Frontal cortex (tissue), 3 donors: ENCODE measurements at regions not wholly inside any gene's neighbourhood (a gene's known extent, or its start where the extent isn't known, plus 50 kb on each side); places are given as distances from the start of the nearest gene placed in this dataset.

Source experiments
- DNase-seq, 2 donors: peaks; one replicate each; pipeline ENCODE4 v3.0.0; 2012; ENCODE audit warnings: low spot score in 2 of 2
- FAIRE-seq: peaks from 2 replicates; lab custom pipeline; 2012; peaks lifted over from hg19 to GRCh38; lab: Jason Lieb, UNC
- donor health status: control.
- donor health status: control.
- donor health status: control.

GRCh38 chr3:68088216-68088615 lies 433.8 kb upstream of the SUCLG2 start:
- DNase-seq = no peak
- FAIRE-seq = no peak

- FAIRE-seq (no peak), DNase-seq (no peak)
Measured at GRCh38 chr3:68072062-68072461, 417.6 kb upstream of the SUCLG2 start.

DNA sequence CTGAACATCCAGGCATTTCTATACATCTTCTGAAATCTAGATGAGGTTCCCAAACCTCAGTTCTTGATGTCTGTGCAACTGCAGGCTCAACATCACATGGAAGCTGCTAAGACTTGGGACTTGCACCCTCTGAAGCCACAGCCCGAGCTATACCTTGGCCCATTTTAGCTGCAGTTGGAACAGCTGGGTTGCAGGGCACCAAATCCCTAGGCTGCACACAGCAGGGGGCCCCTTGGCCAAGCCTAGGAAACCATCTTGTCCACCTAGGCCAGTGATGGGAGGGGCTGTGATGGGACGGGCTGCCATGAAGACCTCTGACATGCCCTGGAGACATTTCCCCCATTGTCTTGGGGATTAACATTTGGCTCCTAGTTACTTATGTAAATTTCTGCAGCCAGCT lies 415.8 kb upstream of the SUCLG2 start:
- FAIRE-seq = no peak
- no peak for DNase-seq

DNA sequence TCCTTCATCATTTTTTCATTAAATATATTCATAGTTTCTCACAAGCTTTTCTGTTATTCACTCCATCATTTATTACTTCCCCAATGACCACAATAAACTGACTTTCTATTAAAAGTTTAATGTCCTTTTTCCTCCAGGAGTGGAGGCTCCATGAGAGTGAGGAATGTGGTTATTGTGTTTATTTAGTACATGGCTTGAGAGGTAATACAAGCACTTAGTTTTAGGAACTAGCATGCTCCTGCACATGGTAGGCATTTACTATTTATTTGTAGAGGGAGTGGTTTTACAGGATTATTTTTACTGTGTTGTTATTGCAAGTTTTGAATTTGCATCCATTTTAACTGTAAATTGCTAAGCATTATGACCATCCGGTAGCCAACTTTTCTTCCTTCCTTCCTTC lies 412.9 kb upstream of the SUCLG2 start:
- FAIRE-seq = no peak
- no peak for DNase-seq

- FAIRE-seq (no peak), DNase-seq (no peak)
Measured at GRCh38 chr3:68062926-68063325, 408.5 kb upstream of the SUCLG2 start.

DNA sequence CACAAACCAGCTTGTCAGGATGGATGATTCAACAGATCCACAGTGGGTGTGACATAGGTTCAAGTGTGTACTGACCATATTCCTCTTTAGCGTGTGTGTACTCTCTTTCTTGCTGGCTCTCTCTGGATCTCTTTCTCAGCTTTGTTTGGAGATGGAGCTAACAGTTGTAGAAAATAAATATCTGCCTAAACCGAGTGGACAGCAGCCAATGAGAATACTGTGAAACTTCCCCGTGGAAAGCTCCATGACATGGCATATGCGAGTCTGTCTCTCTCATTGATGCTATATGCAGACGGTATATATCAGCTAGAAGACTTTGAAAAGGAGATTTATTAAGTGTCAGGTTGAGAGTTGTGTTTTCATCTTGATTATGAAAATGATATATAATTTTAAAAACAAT lies 406.5 kb upstream of the SUCLG2 start:
- no peak for FAIRE-seq
- DNase-seq = no peak

- FAIRE-seq (no peak), DNase-seq (no peak)
Measured at GRCh38 chr3:68060191-68060590, 405.8 kb upstream of the SUCLG2 start.

DNA sequence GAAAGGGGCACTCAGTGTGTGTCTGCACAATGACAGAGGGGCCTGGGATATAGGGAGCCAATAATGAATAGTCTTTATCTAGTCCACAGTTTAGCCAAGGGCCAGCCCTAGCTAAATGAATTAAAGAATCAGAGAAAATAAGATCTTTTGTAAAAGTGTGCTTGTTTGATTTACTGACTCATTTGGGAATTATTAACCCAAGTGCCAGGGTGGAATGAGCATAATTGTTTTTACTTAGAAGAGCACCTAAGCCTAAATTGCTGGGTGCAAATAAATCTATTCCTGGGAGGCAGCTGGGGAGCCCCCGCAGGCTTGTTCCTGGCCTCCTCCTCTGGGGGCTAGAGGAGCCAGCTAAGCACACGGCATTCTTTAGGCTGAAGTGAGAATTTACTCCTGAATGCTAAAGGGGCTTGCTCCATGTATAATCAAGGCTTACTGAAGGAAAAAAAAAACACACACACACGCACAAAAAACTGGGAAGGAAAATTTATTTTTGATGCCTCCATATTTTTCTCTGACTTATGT lies 405.3 kb upstream of the SUCLG2 start:
- DNase-seq (no peak), FAIRE-seq (no peak)

GRCh38 chr3:68057637-68058320 lies 403.4 kb upstream of the SUCLG2 start:
- DNase-seq (no peak), FAIRE-seq (no peak)

GRCh38 chr3:68056556-68056955 lies 402.1 kb upstream of the SUCLG2 start:
- DNase-seq (no peak), FAIRE-seq (no peak)

DNA sequence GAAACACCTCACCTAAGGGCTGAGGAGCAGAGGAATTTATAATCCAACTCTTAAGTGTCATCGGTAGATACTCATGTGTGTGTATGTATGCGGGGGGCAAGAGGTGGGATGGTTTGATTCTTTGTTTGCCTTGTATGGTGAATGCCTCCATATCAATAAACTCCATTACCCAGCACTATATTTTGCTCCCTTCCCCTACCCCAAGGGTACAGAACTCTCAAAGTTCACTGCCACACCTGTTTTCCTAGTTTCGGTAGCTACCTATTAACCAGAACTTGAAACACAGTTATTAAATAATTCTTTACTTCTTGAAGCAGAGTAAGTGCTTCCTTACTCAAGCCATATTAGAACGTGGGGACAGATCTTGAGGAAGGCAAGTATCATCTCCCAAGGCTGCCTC lies 400.8 kb upstream of the SUCLG2 start:
- DNase-seq (no peak), FAIRE-seq (no peak)

- DNase-seq = no peak
- no peak for FAIRE-seq
Measured at GRCh38 chr3:68049776-68050175, 395.4 kb upstream of the SUCLG2 start.

GRCh38 chr3:68045976-68046375 lies 391.6 kb upstream of the SUCLG2 start:
- no peak for DNase-seq

GRCh38 chr3:68033867-68034266 lies 379.5 kb upstream of the SUCLG2 start:
- FAIRE-seq (no peak), DNase-seq (no peak)

More at GRCh38 chr3:68045976-68046375, 391.6 kb upstream of the SUCLG2 start:
- no peak for FAIRE-seq

DNA sequence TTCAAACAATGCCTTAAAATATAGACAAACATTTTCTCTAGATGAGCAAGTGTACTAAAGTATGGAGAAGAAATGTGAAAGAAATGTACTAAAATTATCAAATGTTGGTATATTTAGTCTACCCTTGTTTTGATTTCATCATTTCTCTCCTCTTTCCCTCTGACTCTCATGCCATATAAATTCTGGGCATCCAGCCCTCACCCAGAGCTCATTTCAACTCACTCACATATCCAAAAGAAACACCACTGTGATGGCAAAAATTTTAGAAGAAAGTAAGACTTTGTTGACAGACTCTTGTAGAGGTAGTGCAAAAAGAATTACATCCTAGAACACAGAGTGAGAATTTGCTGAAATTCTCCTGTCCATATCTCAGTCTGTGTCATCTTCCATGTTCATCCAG lies 377.8 kb upstream of the SUCLG2 start:
- FAIRE-seq (no peak), DNase-seq (no peak)

- no peak for DNase-seq
- no peak for FAIRE-seq
Measured at GRCh38 chr3:68025189-68025588, 370.8 kb upstream of the SUCLG2 start.

- FAIRE-seq (no peak), DNase-seq (no peak)
Measured at GRCh38 chr3:68019876-68020275, 365.5 kb upstream of the SUCLG2 start.

DNA sequence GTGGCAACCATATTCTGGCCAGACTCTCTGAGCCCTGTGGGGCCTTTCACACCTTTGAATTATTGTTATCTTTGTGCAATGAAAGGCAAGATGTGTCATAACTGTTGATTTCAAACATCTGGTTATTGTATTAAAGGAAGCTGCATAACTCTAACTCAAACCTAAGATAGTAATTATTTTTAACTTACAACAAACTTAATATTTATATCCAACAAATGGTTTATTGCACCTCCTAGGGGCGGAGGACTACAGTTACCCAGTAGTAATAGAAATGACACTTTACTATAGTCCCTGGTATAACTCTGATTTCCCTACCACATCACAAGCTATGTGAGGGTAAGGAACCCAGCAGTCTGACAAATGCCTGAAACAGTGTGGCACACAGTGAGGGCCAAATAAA lies 363.9 kb upstream of the SUCLG2 start:
- no peak for DNase-seq
- no peak for FAIRE-seq

GRCh38 chr3:68017069-68017468 lies 362.7 kb upstream of the SUCLG2 start:
- no peak for FAIRE-seq
- no peak for DNase-seq

DNA sequence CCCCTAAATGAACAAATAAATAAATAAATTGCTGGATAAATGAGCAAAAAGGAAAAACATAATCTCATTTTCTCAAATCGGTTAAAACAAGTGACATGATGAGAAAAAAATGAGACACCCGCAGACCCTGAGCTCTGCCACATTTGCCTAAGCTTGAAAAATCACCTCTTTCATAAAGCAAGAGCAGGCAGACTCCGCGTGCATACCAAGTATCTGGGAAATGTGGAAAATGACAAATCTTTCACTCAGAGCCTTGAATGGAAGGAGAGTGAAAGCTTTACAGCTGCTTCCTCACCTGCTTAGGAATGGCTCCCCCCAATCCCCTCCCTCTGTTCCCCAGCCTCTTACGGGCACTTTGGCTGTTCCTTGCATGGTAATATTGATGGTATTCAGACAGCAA lies 355.5 kb upstream of the SUCLG2 start:
- no peak for FAIRE-seq
- no peak for DNase-seq

DNA sequence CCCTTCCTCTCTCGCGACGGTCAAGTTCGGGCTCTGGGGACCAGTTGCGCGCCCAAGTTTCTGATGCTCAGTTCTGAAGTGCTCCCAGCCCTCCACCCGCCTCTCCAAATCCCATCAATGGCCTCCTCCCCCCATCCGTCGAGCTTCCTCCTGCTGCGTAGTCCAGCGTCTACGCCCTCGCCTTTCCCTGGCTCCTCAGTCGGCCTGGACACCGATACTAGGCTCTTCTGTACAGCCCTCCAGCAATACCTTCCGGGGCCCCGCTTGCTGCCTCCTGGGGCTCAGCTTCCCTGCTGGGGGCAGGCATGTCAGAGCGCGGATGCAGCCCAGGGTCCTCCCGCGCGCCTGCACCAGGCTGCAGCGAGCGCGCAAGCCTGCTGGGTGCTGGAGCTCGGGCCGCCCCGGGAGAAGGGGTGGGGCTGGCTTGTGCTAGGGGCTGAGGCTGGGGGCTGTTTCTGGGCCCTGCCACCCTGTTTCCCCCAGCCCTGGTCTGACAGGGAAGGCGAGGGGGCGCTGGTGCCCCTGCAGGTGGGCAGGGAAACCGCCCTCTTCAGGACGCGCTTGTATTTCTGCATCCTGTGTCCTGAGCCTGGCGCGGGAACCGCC lies 353.3 kb upstream of the SUCLG2 start:
- FAIRE-seq = no peak
- no peak for DNase-seq

GRCh38 chr3:68006646-68007045 lies 352.2 kb upstream of the SUCLG2 start:
- no peak for DNase-seq
- FAIRE-seq = no peak
